Gastrocnemius medialis (tissue), 4 donors: ENCODE measurements at regions not wholly inside any gene's neighbourhood (a gene's known extent, or its start where the extent isn't known, plus 50 kb on each side); places are given as distances from the start of the nearest gene placed in this dataset.

Source experiments
- ATAC-seq, 2 donors: fragments of 150-250 bp; one replicate each; pipeline ENCODE4 v1.9.1; 2016
- DNase-seq, 2 donors: peaks; one replicate each; pipeline ENCODE4 v3.0.0-alpha.2; 2019
- H3K27ac ChIP-seq, 4 donors: fragments of 200-600 bp; sonication (generic); 1 replicate in 1 of 4; 2 replicates in 3 of 4; pipeline ENCODE4 v1.5.1; 2016 to 2018; ENCODE audit warnings: mild to moderate bottlenecking in 2 of 4, moderate library complexity in 1 of 4
- H3K27me3 ChIP-seq, 3 donors: fragments of 200-600 bp; sonication (generic) in 2 of 3; 1 replicate in 1 of 3; 2 replicates in 2 of 3; pipeline versions ENCODE4 v1.5.1 to v1.6.0; 2016 to 2019; ENCODE audit warnings: mild to moderate bottlenecking in 1 of 3, moderate library complexity in 1 of 3
- H3K36me3 ChIP-seq, 2 donors: fragments of 200-600 bp; sonication (generic) in 1 of 2; one replicate each; pipeline ENCODE4 v1.5.1; 2017 to 2018
- H3K4me1 ChIP-seq, 2 donors: fragments of 200-600 bp; sonication (generic) in 1 of 2; one replicate each; pipeline ENCODE4 v1.5.1; 2016 to 2017; ENCODE audit warnings: mild to moderate bottlenecking in 2 of 2
- H3K4me3 ChIP-seq, 4 donors: fragments of 200-600 bp; sonication (generic) in 3 of 4; 1 replicate in 1 of 4; 2 replicates in 3 of 4; pipeline ENCODE4 v1.5.1; 2016 to 2019; ENCODE audit warnings: mild to moderate bottlenecking in 2 of 4
- H3K9me3 ChIP-seq, 3 donors: fragments of 200-600 bp; sonication (generic) in 2 of 3; 1 replicate in 1 of 3; 2 replicates in 2 of 3; pipeline ENCODE4 v1.5.1; 2016 to 2019
- CTCF ChIP-seq, 5 experiments: fragments of 450-650 bp in 3 of 5; fragments of 200-600 bp in 2 of 5; sonication (generic) in 2 of 5; IDR thresholded peaks in 4 of 5; conservative IDR thresholded peaks in 1 of 5; 1 replicate in 4 of 5; 2 replicates in 1 of 5; pipeline ENCODE4 v1.5.1; 2016 to 2019; ENCODE audit warnings: antibody characterized with exemption in 5 of 5, mild to moderate bottlenecking in 3 of 5, moderate library complexity in 3 of 5
- POLR2A ChIP-seq, 2 donors: fragments of 450-650 bp; IDR thresholded peaks; one replicate each; pipeline ENCODE4 v1.6.1; 2017; ENCODE audit warnings: antibody characterized with exemption in 2 of 2, mild to moderate bottlenecking in 2 of 2, moderate library complexity in 2 of 2
- in situ Hi-C, 4 donors: fragments of 200-750 bp; cut with MboI; loops; one replicate each; pipeline versions ENCODE4 v1.15.0 to v1.8.0; 2017; ENCODE audit warnings: low sequenced_read_pairs in 4 of 4
- intact Hi-C: fragments of 100-400 bp; cut with DNase I; formaldehyde crosslinking; loops from one replicate; pipeline ENCODE4 v1.15.1; 2023; ENCODE audit warnings: low total_unique reads

DNA sequence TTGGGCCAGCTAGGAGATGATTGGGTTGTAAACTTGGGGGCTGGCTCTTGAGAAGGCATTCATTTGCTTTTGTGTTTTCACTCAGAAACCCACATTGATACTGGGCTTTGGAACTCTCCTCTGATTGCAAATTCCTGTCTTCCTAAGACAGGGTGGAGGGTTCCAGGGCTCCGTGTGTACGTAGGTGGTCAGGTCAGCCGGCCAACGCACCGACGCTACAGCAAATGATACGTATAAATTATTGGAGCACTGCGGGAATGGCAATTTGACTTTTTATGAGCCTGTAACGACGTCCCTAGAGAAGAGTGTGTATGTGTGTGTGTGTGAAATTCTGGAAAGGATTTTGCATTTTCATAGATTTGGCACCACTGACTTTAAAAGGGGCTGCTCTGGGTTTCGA, 236.9 kb downstream of the SHOX start:
- Histone ChIP-seq H3K27me3 (peaks cover 0 to 3% (median 0%) of the 10 kb centered on the region in 3 donors), H3K4me1 (no peaks in the 10 kb centered on the region), H3K36me3 (no peaks in the 10 kb centered on the region), H3K4me3 (no peak overlapping the region), H3K27ac (no peak overlapping the region), H3K9me3 (no peaks in the 10 kb centered on the region)
- in situ Hi-C loops (no loop called here), intact Hi-C loops (no loop called here)
- TF ChIP-seq CTCF (IDR thresholded peaks at IDR 0.05 in 4 of 5, conservative IDR thresholded peaks at IDR 0.05 in 1 of 5) (no peak), POLR2A (IDR thresholded peaks at IDR 0.05) (no peak)
- no peak for ATAC-seq
- no peak for DNase-seq

GRCh38 chrX:866441-866990, 235.9 kb downstream of the SHOX start:
- no peaks in the 10 kb centered on the region for H3K9me3 ChIP-seq
- no peak overlapping the region for H3K27ac ChIP-seq
- H3K27me3 ChIP-seq, result peaks cover 0 to 3% (median 0%) of the 10 kb centered on the region in 3 donors
- no peak for TF ChIP-seq POLR2A (IDR thresholded peaks at IDR 0.05)
- TF ChIP-seq CTCF (IDR thresholded peaks at IDR 0.05 in 4 of 5, conservative IDR thresholded peaks at IDR 0.05 in 1 of 5), result no peak
- in situ Hi-C loops, result no loop called here
- intact Hi-C loops, result no loop called here
- H3K36me3 ChIP-seq, result no peaks in the 10 kb centered on the region
- ATAC-seq, result no peak
- no peaks in the 10 kb centered on the region for H3K4me1 ChIP-seq
- H3K4me3 ChIP-seq, result no peak overlapping the region
- no peak for DNase-seq

DNA sequence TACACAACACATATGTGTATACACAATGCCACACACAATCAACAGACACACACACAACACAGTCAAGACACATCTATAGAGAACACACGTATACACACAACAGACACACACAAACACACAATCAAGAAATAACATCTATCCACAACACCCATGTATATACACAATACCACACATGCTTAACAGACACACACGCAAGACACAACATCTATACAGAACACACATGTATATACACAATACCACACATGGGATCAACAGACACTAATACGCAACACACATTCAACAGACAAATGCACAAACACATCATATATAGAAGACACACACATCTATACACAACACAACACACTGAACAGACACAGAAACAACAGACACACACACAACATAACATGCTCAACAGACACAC, 234.8 kb downstream of the SHOX start:
- intact Hi-C loops, result no loop called here
- DNase-seq, result no peak
- in situ Hi-C loops, result no loop called here
- TF ChIP-seq POLR2A (IDR thresholded peaks at IDR 0.05) (no peak), CTCF (IDR thresholded peaks at IDR 0.05 in 4 of 5, conservative IDR thresholded peaks at IDR 0.05 in 1 of 5) (no peak)
- peaks cover 0 to 3% (median 0%) of the 10 kb centered on the region in 3 donors for H3K27me3 ChIP-seq
- no peak for ATAC-seq
- H3K27ac ChIP-seq, result no peak overlapping the region
- no peaks in the 10 kb centered on the region for H3K4me1 ChIP-seq
- H3K4me3 ChIP-seq, result no peak overlapping the region
- H3K36me3 ChIP-seq, result no peaks in the 10 kb centered on the region
- no peaks in the 10 kb centered on the region for H3K9me3 ChIP-seq

DNA sequence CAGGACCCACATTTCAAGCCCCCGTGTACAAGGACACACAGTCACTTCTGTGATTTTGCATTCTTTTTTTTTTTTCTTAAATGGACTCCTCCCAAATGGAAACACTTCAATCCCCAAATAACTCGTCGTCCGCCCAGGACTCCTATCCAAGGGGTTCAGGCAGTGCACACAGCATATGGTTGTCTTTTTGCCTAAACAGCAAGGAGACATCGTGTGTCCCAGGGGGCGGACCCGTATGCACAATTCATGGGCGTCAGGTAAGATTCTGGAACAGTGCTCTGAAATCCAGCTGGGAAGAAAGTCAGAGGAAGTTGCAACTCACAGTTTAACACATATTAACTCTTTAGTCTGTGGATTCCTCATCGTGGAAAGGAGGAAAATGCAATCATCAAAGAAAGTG, 231.3 kb downstream of the SHOX start:
- Histone ChIP-seq H3K27ac (no peak overlapping the region), H3K4me3 (no peak overlapping the region), H3K36me3 (no peaks in the 10 kb centered on the region), H3K9me3 (no peaks in the 10 kb centered on the region), H3K27me3 (no peaks in the 10 kb centered on the region), H3K4me1 (no peaks in the 10 kb centered on the region)
- ATAC-seq (no peak), DNase-seq (no peak)
- intact Hi-C loops, result no loop called here
- in situ Hi-C loops, result no loop called here
- TF ChIP-seq CTCF (IDR thresholded peaks at IDR 0.05 in 4 of 5, conservative IDR thresholded peaks at IDR 0.05 in 1 of 5) (no peak), POLR2A (IDR thresholded peaks at IDR 0.05) (no peak)

- Histone ChIP-seq H3K36me3 (no peaks in the 10 kb centered on the region), H3K27me3 (no peaks in the 10 kb centered on the region), H3K27ac (no peak overlapping the region), H3K9me3 (no peaks in the 10 kb centered on the region), H3K4me3 (no peak overlapping the region), H3K4me1 (no peaks in the 10 kb centered on the region)
- TF ChIP-seq POLR2A (IDR thresholded peaks at IDR 0.05) (no peak), CTCF (IDR thresholded peaks at IDR 0.05 in 4 of 5, conservative IDR thresholded peaks at IDR 0.05 in 1 of 5) (no peak)
- ATAC-seq, result no peak
- intact Hi-C loops (no loop called here), in situ Hi-C loops (no loop called here)
- DNase-seq, result no peak
Observed at GRCh38 chrX:861340-861890, 230.8 kb downstream of the SHOX start.
